GM23338 (cell line): ENCODE measurements at regions not wholly inside any gene's neighbourhood (a gene's known extent, or its start where the extent isn't known, plus 50 kb on each side); places are given as distances from the start of the nearest gene placed in this dataset.

ENCODE experiments used
- ATAC-seq: fragments of 200-7000 bp; cut with Tn5 transposase; 3 replicates; pipeline ENCODE4 v1.9.1; 2020
- DNase-seq: peaks from one replicate; pipeline ENCODE4 v3.0.0-alpha.2; 2015; ENCODE audit warnings: low spot score
- H2AFZ ChIP-seq: fragments of 200-600 bp; sonication (generic); 2 replicates; pipeline ENCODE4 v1.8.0; 2016; ENCODE audit warnings: antibody characterized with exemption, mild to moderate bottlenecking, moderate library complexity
- H3F3A ChIP-seq: fragments of 200-600 bp; sonication (generic); replicated peaks from 2 replicates; pipeline ENCODE4 v1.8.0; 2017; ENCODE audit warnings: antibody characterized with exemption, mixed run types, low read depth
- H3K27ac ChIP-seq: fragments of 200-600 bp; sonication (generic); 2 replicates; pipeline ENCODE4 v1.6.1; 2016; ENCODE audit warnings: low read depth
- H3K27me3 ChIP-seq: fragments of 200-600 bp; sonication (generic); 2 replicates; pipeline ENCODE4 v1.8.0; 2016; ENCODE audit warnings: mild to moderate bottlenecking, mixed run types, moderate library complexity; ENCODE audit not compliant: insufficient read depth
- H3K36me3 ChIP-seq: fragments of 200-600 bp; sonication (generic); 2 replicates; pipeline ENCODE4 v1.8.0; 2016; ENCODE audit warnings: mild to moderate bottlenecking; ENCODE audit not compliant: insufficient read depth
- H3K4me1 ChIP-seq: fragments of 200-600 bp; sonication (generic); 2 replicates; pipeline ENCODE4 v1.8.0; 2016; ENCODE audit warnings: mild to moderate bottlenecking, moderate library complexity; ENCODE audit not compliant: insufficient read depth
- H3K4me2 ChIP-seq: fragments of 200-600 bp; sonication (generic); 2 replicates; pipeline ENCODE4 v1.7.1; 2017; ENCODE audit warnings: mixed run types
- H3K4me3 ChIP-seq: fragments of 200-600 bp; sonication (generic); 2 replicates; pipeline ENCODE4 v1.6.1; 2016; ENCODE audit warnings: mixed run types
- H3K79me2 ChIP-seq: fragments of 200-600 bp; sonication (generic); replicated peaks from 2 replicates; pipeline ENCODE4 v1.8.0; 2017; ENCODE audit warnings: mild to moderate bottlenecking; ENCODE audit not compliant: insufficient read depth
- H3K9me2 ChIP-seq: fragments of 200-600 bp; sonication (generic); 2 replicates; pipeline ENCODE4 v1.8.0; 2017; ENCODE audit not compliant: insufficient read depth
- H4K20me1 ChIP-seq: fragments of 200-600 bp; sonication (generic); replicated peaks from 2 replicates; pipeline ENCODE4 v1.8.0; 2017; ENCODE audit warnings: mild to moderate bottlenecking; ENCODE audit not compliant: insufficient read depth
- H3K27ac Mint-ChIP-seq: 2 replicates; pipeline ENCODE4 v1.8.0; 2020; ENCODE audit warnings: inconsistent platforms, mild to moderate bottlenecking, moderate library complexity, mixed read lengths
- H3K27me3 Mint-ChIP-seq: 3 replicates; pipeline ENCODE4 v1.8.0; 2022; ENCODE audit warnings: low read depth, mild to moderate bottlenecking, moderate library complexity, mixed read lengths, inconsistent platforms; ENCODE audit not compliant: insufficient read depth, poor library complexity
- H3K36me3 Mint-ChIP-seq: 3 replicates; pipeline ENCODE4 v1.8.0; 2021; ENCODE audit warnings: low read depth, mild to moderate bottlenecking, inconsistent platforms, moderate library complexity, mixed read lengths
- H3K4me1 Mint-ChIP-seq: 3 replicates; pipeline ENCODE4 v1.8.0; 2020; ENCODE audit warnings: mild to moderate bottlenecking, inconsistent platforms, mixed read lengths
- H3K4me3 Mint-ChIP-seq: 3 replicates; pipeline ENCODE4 v1.8.0; 2021; ENCODE audit warnings: moderate library complexity, mild to moderate bottlenecking, inconsistent platforms, mixed read lengths
- H3K9me3 Mint-ChIP-seq: 3 replicates; pipeline ENCODE4 v1.8.0; 2020; ENCODE audit warnings: moderate library complexity, mild to moderate bottlenecking, inconsistent platforms, mixed read lengths
- CREB1 ChIP-seq: fragments of 250-450 bp; sonication (Bioruptor Pico); IDR thresholded peaks from 2 replicates; pipeline ENCODE4 v1.5.0; 2020; ENCODE audit warnings: low read depth, mild to moderate bottlenecking, moderate library complexity
- CTCF ChIP-seq, 2 experiments: fragments of 200-600 bp in 1 of 2; sonication (generic) in 1 of 2; conservative IDR thresholded peaks; 2 replicates each; pipeline versions ENCODE4 v1.5.1 to v1.6.1; 2016 to 2017; ENCODE audit warnings: antibody characterized with exemption in 2 of 2, low read depth in 2 of 2, mild to moderate bottlenecking in 2 of 2, moderate library complexity in 1 of 2
- ETS1 ChIP-seq: IDR thresholded peaks from 2 replicates; pipeline ENCODE4 v1.6.1; 2016; ENCODE audit warnings: antibody characterized with exemption
- EZH2phosphoT487 ChIP-seq: fragments of 200-600 bp; sonication (generic); IDR thresholded peaks from one replicate; pipeline ENCODE4 v1.8.1; 2018; ENCODE audit warnings: antibody characterized with exemption; ENCODE audit not compliant: unreplicated experiment
- POLR2AphosphoS5 ChIP-seq: IDR thresholded peaks from 2 replicates; pipeline ENCODE4 v1.6.1; 2016; ENCODE audit warnings: antibody characterized with exemption, low read depth
- REST ChIP-seq: IDR thresholded peaks from one replicate; pipeline ENCODE4 v1.6.1; 2018; ENCODE audit warnings: antibody characterized with exemption; ENCODE audit not compliant: unreplicated experiment
- STAT1 ChIP-seq: IDR thresholded peaks from one replicate; pipeline ENCODE4 v1.6.1; 2016; ENCODE audit warnings: antibody characterized with exemption; ENCODE audit not compliant: unreplicated experiment
- ZNF114 ChIP-seq: fragments of 250-450 bp; sonication (Bioruptor Pico); IDR thresholded peaks from 2 replicates; pipeline ENCODE4 v1.5.0; 2020; ENCODE audit warnings: mild to moderate bottlenecking, moderate library complexity
- ZNF331 ChIP-seq: fragments of 250-450 bp; sonication (Bioruptor Pico); IDR thresholded peaks from 2 replicates; pipeline ENCODE4 v1.5.0; 2020; ENCODE audit warnings: low read depth, mild to moderate bottlenecking, moderate library complexity
- ZNF462 ChIP-seq: fragments of 250-450 bp; sonication (Bioruptor Pico); IDR thresholded peaks from 2 replicates; pipeline ENCODE4 v1.5.0; 2020; ENCODE audit warnings: mild to moderate bottlenecking, moderate library complexity

- no peak for TF ChIP-seq ZNF462
- no peak for TF ChIP-seq CREB1 (CRISPR knock-in tag)
- TF ChIP-seq POLR2AphosphoS5: no peak
- TF ChIP-seq EZH2phosphoT487: no peak
- TF ChIP-seq ZNF114: no peak
- no peak for TF ChIP-seq STAT1
- TF ChIP-seq CTCF (conservative IDR thresholded peaks at IDR 0.05; ENCODE audit: low read depth in 2 of 2): no peak
These were observed 109.6 kb upstream of the RPS6KA2 start (continued) for GRCh38 chr6:166736634-166737033.

- Mint-ChIP-seq H3K9me3 (peaks cover 3% of the 10 kb centered on the region; the same call in 1 of the 3 replicates), H3K4me1 (peaks cover 31% of the 10 kb centered on the region), H3K4me3 (no peak overlapping the region), H3K36me3 (peaks cover 6% of the 10 kb centered on the region; the same call in 2 of the 3 replicates), H3K27ac (no peak overlapping the region), H3K27me3 (peaks cover 2% of the 10 kb centered on the region)
- peaks cover 22% of the 10 kb centered on the region for H3K4me1 ChIP-seq
- no peaks in the 10 kb centered on the region for H3K36me3 ChIP-seq
- 0 out of 2 replicates have a peak, but pooled peaks cover 4% of the 10 kb centered on the region for H4K20me1 ChIP-seq
- no peak overlapping the region for H3K4me3 ChIP-seq
- 0 out of 2 replicates have a peak, but pooled peaks cover 2% of the 10 kb centered on the region for H3K9me2 ChIP-seq
- DNase-seq (no peak), ATAC-seq (no peak)
- H3F3A ChIP-seq: no peaks in the 10 kb centered on the region
- no peaks in the 10 kb centered on the region for H3K79me2 ChIP-seq
- no peak overlapping the region for H2AFZ ChIP-seq
- no peak overlapping the region for H3K27ac ChIP-seq
- no peaks in the 10 kb centered on the region for H3K27me3 ChIP-seq
- no peak overlapping the region for H3K4me2 ChIP-seq
- TF ChIP-seq POLR2AphosphoS5 (no peak), REST (no peak), ZNF331 (CRISPR knock-in tag) (no peak), ZNF114 (no peak), CTCF (conservative IDR thresholded peaks at IDR 0.05; ENCODE audit: low read depth in 2 of 2) (no peak), ETS1 (no peak)
These were observed 106.8 kb upstream of the RPS6KA2 start for GRCh38 chr6:166733900-166734299.
